Panc1 (cell line): ENCODE measurements at regions not wholly inside any gene's neighbourhood (a gene's known extent, or its start where the extent isn't known, plus 50 kb on each side); places are given as distances from the start of the nearest gene placed in this dataset.

Experiments used
- CTCF ChIP-seq: fragments of 450-650 bp; IDR thresholded peaks from 2 replicates; pipeline ENCODE4 v1.5.1; 2017; ENCODE audit warnings: mild to moderate bottlenecking
- SIN3A ChIP-seq: IDR thresholded peaks from 2 replicates; pipeline ENCODE4 v1.6.1; 2012; ENCODE audit warnings: low read depth, mild to moderate bottlenecking, low read length, moderate library complexity, borderline replicate concordance; ENCODE audit not compliant: insufficient read depth

GRCh38 chr5:159386028-159386711 lies 55.9 kb upstream of the IL12B start:
- TF ChIP-seq SIN3A (no peak), CTCF (no peak)
